22Rv1 (cell line): ENCODE measurements at regions not wholly inside any gene's neighbourhood (a gene's known extent, or its start where the extent isn't known, plus 50 kb on each side); places are given as distances from the start of the nearest gene placed in this dataset.
"Not testable (repeated sequence)": the region's sequence is repeated elsewhere in the genome, so short reads cannot be mapped to it uniquely, and the experiment has no call there.

Source experiments
- H3K27ac ChIP-seq: fragments of 450-650 bp; 2 replicates; pipeline ENCODE4 v1.5.1; 2017
- ZFX ChIP-seq: fragments of 450-650 bp; IDR thresholded peaks from 2 replicates; pipeline ENCODE4 v1.6.1; 2017; ENCODE audit warnings: antibody characterized with exemption, borderline replicate concordance
- TF ChIP-seq, protein P1 (sequence below): fragments of 450-650 bp; IDR thresholded peaks from 2 replicates; pipeline ENCODE4 v1.5.1; 2017; ENCODE audit warnings: mild to moderate bottlenecking

DNA sequence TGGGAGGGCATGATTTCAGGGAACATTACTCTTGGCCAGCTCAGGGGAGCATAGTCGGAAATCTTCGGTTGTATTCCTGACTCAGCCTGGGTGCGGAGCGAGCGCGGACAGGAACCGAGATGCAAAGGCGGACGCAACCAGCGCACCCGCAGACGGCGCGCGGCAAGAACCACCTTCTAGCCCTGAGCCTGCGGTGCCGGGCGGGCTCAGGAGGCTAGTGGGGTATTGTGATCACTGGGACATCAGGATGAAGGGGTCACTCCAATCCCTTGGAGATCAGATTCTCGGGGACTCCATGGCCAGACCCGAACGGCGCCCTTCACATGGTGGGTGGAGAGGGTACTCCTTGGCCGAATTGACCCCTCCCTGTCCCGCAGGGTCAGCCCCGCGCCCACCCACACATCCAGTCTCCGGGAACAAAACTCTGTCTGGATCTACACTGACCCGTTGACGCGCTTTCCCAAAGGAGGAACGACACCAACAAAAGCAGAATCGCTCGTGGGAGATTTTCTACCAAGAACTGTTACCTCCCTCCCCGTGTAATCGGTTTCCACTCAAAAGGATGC lies 730.5 kb downstream of the ZWINT start:
- peak overlapping the region; percentile 33 for H3K27ac ChIP-seq
- TF ChIP-seq, protein P1, sequence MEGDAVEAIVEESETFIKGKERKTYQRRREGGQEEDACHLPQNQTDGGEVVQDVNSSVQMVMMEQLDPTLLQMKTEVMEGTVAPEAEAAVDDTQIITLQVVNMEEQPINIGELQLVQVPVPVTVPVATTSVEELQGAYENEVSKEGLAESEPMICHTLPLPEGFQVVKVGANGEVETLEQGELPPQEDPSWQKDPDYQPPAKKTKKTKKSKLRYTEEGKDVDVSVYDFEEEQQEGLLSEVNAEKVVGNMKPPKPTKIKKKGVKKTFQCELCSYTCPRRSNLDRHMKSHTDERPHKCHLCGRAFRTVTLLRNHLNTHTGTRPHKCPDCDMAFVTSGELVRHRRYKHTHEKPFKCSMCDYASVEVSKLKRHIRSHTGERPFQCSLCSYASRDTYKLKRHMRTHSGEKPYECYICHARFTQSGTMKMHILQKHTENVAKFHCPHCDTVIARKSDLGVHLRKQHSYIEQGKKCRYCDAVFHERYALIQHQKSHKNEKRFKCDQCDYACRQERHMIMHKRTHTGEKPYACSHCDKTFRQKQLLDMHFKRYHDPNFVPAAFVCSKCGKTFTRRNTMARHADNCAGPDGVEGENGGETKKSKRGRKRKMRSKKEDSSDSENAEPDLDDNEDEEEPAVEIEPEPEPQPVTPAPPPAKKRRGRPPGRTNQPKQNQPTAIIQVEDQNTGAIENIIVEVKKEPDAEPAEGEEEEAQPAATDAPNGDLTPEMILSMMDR, result no peak
- TF ChIP-seq ZFX, result no peak

DNA sequence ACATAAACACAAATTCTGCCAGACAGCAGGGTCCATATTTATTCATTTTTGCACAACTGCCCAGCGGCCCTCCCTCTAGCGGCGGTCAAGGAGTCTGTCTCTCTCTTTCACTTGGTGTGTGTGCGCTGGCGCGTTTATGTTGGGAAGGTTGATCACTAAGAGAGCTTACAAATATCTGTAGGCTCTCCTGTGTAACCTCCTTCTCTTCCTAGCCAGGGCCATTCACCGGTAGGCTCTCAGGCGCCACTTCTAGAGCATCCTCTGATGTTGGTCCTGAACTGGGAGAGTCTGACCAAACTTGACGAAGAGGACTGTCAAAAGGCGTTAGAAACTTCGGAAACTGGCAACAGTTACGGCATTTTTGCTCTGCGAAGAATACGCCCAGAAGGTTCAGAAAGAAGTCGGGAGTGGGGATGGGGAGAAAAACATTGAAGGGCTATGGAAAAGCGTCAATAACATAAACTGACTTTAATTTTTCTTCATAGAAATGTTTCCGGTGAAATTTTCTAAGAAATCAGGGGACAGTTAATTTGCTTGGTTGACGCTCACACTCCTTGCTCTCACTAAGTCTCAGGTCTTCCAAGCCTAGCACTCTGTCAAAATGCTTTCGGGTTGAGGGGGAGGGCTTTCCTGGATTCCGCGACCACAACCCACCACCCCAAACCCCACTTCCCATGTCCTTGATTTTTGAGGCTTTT lies 731.1 kb downstream of the ZWINT start:
- H3K27ac ChIP-seq, result no peak overlapping the region
- TF ChIP-seq ZFX, result no peak
- TF ChIP-seq, protein P1, result no peak

DNA sequence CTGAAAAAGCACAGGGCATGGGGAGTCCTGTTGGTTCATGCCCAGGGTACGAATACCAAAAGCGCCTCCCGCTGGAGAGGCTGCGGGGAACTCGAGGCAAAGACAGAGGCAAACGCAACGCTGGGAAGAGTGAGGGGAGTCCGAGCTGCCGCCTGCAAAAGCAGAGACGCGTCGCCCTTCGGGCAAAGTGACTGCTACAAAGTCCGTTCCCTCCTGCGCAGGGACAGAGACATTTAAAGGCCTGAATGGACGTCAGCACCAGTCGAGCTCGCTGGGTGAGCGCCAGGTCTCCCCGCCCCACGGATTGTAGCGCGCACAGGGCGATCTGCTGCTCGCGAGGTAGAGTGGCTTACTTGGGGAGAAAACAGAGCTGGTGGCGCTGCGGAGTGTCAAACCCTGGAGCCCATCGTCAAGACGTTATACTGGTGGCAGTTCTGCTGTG lies 732.8 kb downstream of the ZWINT start:
- H3K27ac ChIP-seq, result no peak overlapping the region
- TF ChIP-seq ZFX, result no peak
- TF ChIP-seq, protein P1, result no peak

DNA sequence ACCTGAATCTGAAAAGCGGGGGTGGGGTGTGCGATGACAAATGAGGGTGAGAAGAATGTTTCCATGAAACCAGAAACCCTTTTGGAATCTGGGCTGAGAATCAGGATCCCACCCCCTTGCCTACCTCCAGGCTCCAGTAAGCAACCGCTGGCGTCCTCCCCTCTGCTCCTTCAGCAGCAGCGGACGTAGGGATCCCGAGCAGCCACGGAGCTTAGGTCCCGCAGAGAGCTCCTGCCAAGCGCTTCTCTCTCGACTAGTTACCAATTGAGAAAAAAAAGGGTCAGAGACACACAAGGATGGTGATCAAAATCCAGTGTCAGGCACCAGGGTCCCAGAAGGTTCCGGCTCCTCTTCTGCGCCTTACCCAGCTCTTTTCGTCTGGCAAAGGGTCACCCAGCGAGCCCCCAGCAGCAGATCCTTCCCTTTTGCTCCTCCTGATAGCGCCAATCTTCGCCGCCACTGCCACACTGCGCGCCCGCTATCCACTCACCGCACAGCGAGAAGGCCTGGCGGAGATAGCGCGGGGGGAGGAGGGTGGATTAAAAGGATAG lies 733.5 kb downstream of the ZWINT start:
- TF ChIP-seq, protein P1, result no peak
- no peak for TF ChIP-seq ZFX
- no peak overlapping the region for H3K27ac ChIP-seq

DNA sequence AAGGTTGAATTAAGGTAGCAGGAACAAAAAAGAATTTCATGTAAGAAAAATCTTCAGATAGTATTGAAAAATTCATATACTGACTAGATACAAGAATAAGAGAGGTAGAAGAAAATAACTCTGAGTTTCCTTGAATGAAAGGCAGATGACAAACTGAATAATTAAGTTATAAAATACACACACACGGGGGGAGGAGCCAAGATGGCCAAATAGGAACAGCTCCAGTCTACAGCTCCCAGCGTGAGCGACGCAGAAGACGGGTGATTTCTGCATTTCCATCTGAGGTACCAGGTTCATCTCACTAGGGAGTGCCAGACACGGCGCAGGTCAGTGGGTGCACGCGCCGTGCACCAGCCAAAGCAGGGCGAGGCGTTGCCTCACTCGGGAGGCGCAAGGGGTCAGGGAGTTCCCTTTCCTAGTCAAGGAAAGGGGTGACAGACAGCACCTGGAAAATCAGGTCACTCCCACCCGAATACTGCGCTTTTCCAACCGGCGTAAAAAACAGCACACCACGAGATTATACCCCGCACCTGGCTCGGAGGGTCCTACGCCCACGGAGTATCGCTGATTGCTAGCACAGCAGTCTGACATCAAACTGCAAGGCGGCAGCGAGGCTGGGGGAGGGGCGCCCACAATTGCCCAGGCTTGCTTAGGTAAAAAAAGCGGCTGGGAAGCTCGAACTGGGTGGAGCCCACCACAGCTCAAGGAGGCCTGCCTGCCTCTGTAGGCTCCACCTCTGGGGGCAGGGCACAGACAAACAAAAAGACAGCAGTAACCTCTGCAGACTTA lies 759.2 kb downstream of the ZWINT start:
- not testable (repeated sequence) for H3K27ac ChIP-seq

DNA sequence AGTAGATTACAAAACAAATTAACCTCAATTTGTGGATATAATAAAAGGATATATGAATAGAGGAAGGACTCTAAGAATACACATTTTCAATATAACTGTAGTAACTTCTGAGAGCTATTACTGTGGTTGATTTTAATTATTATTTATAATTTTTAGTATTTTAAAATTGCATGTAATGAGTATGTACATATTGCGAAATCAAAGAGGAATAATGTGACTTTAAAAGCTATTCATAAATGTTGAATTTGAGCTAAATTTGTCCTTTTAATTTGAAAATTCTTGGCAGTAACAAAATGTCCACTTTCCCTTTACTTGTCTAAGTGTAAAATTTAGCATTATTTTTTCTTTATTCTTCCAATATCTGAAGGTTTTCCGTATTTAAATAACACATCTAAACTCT lies 750.6 kb upstream of the PCDH15 start:
- no peak overlapping the region for H3K27ac ChIP-seq
- TF ChIP-seq ZFX, result no peak
- TF ChIP-seq, protein P1, result no peak

DNA sequence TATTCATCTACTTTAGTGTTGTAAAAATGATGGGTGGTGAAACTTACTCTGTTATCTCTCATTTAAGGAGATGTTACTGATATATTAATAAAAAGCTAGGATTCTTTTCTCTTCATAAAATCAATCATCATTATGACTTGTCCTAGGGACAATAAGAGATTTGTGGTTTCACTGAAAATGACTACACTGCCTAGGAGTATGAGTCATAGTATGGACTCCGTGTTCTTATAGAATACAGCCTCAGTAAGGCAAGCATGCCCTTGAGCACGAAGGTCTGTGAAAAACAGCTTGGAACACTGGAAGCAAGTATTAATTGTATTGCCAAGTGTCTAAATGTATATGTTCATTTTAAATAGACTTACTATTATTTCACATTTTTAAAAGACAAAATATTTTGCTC lies 749.2 kb upstream of the PCDH15 start:
- TF ChIP-seq, protein P1, result no peak
- no peak for TF ChIP-seq ZFX
- no peak overlapping the region for H3K27ac ChIP-seq

DNA sequence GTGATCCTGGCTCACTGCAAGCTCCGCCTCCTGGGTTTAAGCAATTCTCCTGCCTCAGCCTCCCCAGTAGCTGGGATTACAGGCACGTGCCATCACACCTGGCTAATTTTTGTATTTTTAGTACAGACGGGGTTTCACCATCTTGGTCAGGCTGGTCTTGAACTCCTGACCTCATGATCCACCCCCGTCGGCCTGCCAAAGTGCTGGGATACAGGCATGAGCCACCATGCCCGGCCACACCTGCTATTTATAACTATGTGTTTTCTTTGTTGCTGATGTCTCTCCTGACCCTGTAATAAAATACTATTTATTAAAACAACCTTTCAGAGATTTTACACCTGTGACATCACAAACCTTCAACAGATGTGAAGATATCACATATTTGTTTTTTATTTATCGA lies 736.5 kb upstream of the PCDH15 start:
- not testable (repeated sequence) for H3K27ac ChIP-seq
